ENCODE measurements at regions not wholly inside any gene's neighbourhood (a gene's known extent, or its start where the extent isn't known, plus 50 kb on each side); places are given as distances from the start of the nearest gene placed in this dataset.

DNA sequence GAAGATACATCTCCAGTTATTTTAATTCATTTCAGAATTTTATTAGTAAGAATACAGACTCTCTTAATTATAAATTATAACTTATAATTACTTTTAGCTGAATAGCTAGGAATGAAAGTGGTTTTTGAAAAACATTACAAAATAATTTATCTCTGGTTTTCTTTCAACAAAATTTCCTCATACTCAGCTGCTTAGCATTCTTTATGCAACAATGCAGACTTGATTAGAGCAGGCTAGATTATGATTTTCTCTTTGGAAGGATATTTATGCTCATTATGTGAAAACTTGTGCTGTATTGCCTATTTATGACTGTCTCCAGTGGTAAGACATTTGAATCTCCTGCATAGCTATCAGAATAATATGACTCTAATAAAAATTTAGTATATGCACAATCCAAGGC lies 2023.7 kb downstream of the C4orf33 start:
- Histone ChIP-seq H2AFZ (ENCODE audit: low read length) (no peak overlapping the region), H3K4me2 (ENCODE audit: insufficient read depth, low read length, poor library complexity, severe bottlenecking) (no peak overlapping the region), H2BK12ac (ENCODE audit: low read length) (no peak overlapping the region), H3K4me1 (ENCODE audit: control insufficient read depth in 2 of 2, insufficient read depth in 1 of 2, low read depth in 1 of 2, low read length in 2 of 2) (peaks cover 2% of the 10 kb centered on the region in 2 donors), H2BK5ac (ENCODE audit: low read length) (no peak overlapping the region), H3K27ac (replicated peaks; ENCODE audit: low read length) (no peak overlapping the region), H3K18ac (ENCODE audit: low read length) (no peak overlapping the region), H4K8ac (ENCODE audit: low read depth, low read length) (no peak overlapping the region), H3K14ac (ENCODE audit: low read length) (no peak overlapping the region), H3K27me3 (ENCODE audit: control insufficient read depth in 3 of 3, insufficient read depth in 3 of 3, low read depth in 1 of 3, low read length in 3 of 3) (no peaks in the 10 kb centered on the region), H2BK15ac (ENCODE audit: low read length) (no peak overlapping the region), H3K4me3 (ENCODE audit: low read length in 2 of 2) (no peak overlapping the region), H3K4ac (ENCODE audit: low read length) (no peak overlapping the region), H3K9me3 (replicated peaks in 1 of 2; ENCODE audit: control insufficient read depth in 2 of 2, insufficient read depth in 1 of 2, low read depth in 1 of 2, low read length in 2 of 2) (no peaks in the 10 kb centered on the region), H3K23ac (ENCODE audit: low read depth, low read length, poor library complexity) (no peak overlapping the region), H3K9ac (ENCODE audit: low read depth, low read length, poor library complexity) (no peak overlapping the region), H2AK5ac (ENCODE audit: low read depth, low read length) (no peak overlapping the region), H2BK120ac (ENCODE audit: low read depth, low read length) (no peak overlapping the region), H3K79me1 (ENCODE audit: low read depth, low read length) (no peaks in the 10 kb centered on the region), H3K36me3 (replicated peaks in 1 of 2; ENCODE audit: control insufficient read depth in 2 of 2, insufficient read depth in 2 of 2, low read length in 2 of 2) (no peaks in the 10 kb centered on the region), H4K91ac (ENCODE audit: low read depth, low read length, poor library complexity) (no peak overlapping the region)
- DNase-seq (ENCODE audit: low spot score): no peak

DNA sequence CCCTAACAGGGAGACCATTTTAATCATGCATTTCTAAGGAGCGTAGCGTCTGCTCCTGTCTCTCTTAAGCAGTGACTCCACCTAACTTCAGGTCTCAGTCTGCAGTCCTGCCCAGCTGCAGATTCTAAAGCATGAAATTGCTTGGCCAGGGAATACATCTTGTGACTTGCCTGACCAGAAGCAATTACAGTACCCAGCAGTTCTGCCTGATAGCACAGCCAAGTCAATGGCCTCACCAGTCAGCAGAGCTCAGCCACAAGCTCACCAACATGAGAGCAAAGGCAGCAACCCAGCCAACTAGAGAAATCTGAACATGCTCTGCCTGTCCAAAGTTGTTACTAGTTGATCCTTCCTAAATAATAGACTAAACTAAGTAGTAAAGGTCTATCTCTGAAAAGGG lies 2011.9 kb upstream of the PCDH10 start:
- Histone ChIP-seq H3K4me1 (ENCODE audit: control insufficient read depth in 2 of 2, insufficient read depth in 1 of 2, low read depth in 1 of 2, low read length in 2 of 2) (peaks cover 1 to 4% of the 10 kb centered on the region in 2 donors), H3K27ac (replicated peaks; ENCODE audit: low read length) (no peak overlapping the region), H4K8ac (ENCODE audit: low read depth, low read length) (no peak overlapping the region), H2BK15ac (ENCODE audit: low read length) (no peak overlapping the region), H3K79me1 (ENCODE audit: low read depth, low read length) (no peaks in the 10 kb centered on the region), H3K4me3 (ENCODE audit: low read length in 2 of 2) (no peak overlapping the region), H3K4me2 (ENCODE audit: insufficient read depth, low read length, poor library complexity, severe bottlenecking) (no peak overlapping the region), H4K91ac (ENCODE audit: low read depth, low read length, poor library complexity) (no peak overlapping the region), H3K14ac (ENCODE audit: low read length) (no peak overlapping the region), H3K23ac (ENCODE audit: low read depth, low read length, poor library complexity) (no peak overlapping the region), H3K9me3 (replicated peaks in 1 of 2; ENCODE audit: control insufficient read depth in 2 of 2, insufficient read depth in 1 of 2, low read depth in 1 of 2, low read length in 2 of 2) (no peaks in the 10 kb centered on the region), H3K18ac (ENCODE audit: low read length) (no peak overlapping the region), H2BK12ac (ENCODE audit: low read length) (no peak overlapping the region), H3K27me3 (ENCODE audit: control insufficient read depth in 3 of 3, insufficient read depth in 3 of 3, low read depth in 1 of 3, low read length in 3 of 3) (no peaks in the 10 kb centered on the region), H3K36me3 (replicated peaks in 1 of 2; ENCODE audit: control insufficient read depth in 2 of 2, insufficient read depth in 2 of 2, low read length in 2 of 2) (no peaks in the 10 kb centered on the region), H2AFZ (ENCODE audit: low read length) (peak overlapping the region; percentile 68), H2AK5ac (ENCODE audit: low read depth, low read length) (no peak overlapping the region), H3K9ac (ENCODE audit: low read depth, low read length, poor library complexity) (no peak overlapping the region), H2BK5ac (ENCODE audit: low read length) (no peak overlapping the region), H3K4ac (ENCODE audit: low read length) (no peak overlapping the region), H2BK120ac (ENCODE audit: low read depth, low read length) (no peak overlapping the region)
- no CpG with 5 or more reads among the region's 2 CpGs for WGBS, 2 donors (ENCODE audit: extremely low coverage in 2 of 2, insufficient read length in 2 of 2, insufficient replicate concordance in 1 of 2)
- DNase-seq (ENCODE audit: low spot score): no peak

DNA sequence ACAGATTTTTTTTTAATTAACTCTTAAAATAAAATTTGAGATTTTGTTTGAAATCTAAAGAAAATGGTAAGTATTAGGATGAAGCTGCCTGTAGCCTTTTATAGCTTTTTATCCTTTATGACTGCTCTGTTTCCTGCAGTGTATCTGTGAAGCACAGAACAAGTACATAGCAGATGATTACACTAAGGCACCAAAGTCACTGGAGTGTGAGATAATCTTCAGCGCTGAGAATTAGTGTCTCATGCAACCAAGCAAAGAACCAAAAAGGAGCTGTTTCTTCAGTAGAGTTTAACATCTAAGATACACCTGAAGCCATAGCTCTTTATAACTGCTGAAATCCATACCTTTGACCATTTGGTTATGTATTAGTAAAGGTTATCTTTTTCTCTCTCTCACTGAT lies 1989.8 kb upstream of the PCDH10 start:
- Histone ChIP-seq H3K4me2 (ENCODE audit: insufficient read depth, low read length, poor library complexity, severe bottlenecking) (no peak overlapping the region), H3K23ac (ENCODE audit: low read depth, low read length, poor library complexity) (no peak overlapping the region)

DNA sequence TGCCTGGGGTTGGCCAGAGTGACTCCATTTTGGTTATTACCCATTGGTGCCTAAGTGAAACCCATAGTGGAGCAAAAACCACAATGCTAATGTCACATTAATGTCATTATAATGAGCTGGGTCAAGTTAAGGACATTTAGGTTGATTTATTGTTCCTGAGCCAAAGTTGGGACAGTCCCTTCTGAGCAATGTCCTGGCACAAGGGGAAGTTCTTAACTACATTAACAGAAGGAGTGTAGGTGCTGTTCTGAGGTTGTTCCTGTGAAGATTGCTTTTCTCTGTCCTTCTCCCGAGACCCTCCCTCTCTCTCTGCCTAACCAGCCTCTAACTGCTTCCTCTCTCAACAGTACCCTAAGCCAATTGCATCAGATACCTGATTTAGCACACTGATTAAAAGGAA lies 1956.8 kb upstream of the PCDH10 start:
- Histone ChIP-seq H3K18ac (ENCODE audit: low read length) (no peak overlapping the region), H3K4ac (ENCODE audit: low read length) (no peak overlapping the region), H2AFZ (ENCODE audit: low read length) (no peak overlapping the region), H4K91ac (ENCODE audit: low read depth, low read length, poor library complexity) (no peak overlapping the region), H3K14ac (ENCODE audit: low read length) (no peak overlapping the region), H3K79me1 (ENCODE audit: low read depth, low read length) (no peaks in the 10 kb centered on the region), H3K9me3 (replicated peaks in 1 of 2; ENCODE audit: control insufficient read depth in 2 of 2, insufficient read depth in 1 of 2, low read depth in 1 of 2, low read length in 2 of 2) (peaks cover 3 to 4% of the 10 kb centered on the region in 2 donors), H2BK120ac (ENCODE audit: low read depth, low read length) (no peak overlapping the region), H2BK12ac (ENCODE audit: low read length) (no peak overlapping the region), H2BK5ac (ENCODE audit: low read length) (no peak overlapping the region), H3K4me2 (ENCODE audit: insufficient read depth, low read length, poor library complexity, severe bottlenecking) (no peak overlapping the region), H3K27ac (replicated peaks; ENCODE audit: low read length) (no peak overlapping the region), H4K8ac (ENCODE audit: low read depth, low read length) (no peak overlapping the region), H2BK15ac (ENCODE audit: low read length) (no peak overlapping the region), H3K9ac (ENCODE audit: low read depth, low read length, poor library complexity) (no peak overlapping the region), H3K4me3 (ENCODE audit: low read length in 2 of 2) (no peak overlapping the region), H3K23ac (ENCODE audit: low read depth, low read length, poor library complexity) (no peak overlapping the region), H3K4me1 (ENCODE audit: control insufficient read depth in 2 of 2, insufficient read depth in 1 of 2, low read depth in 1 of 2, low read length in 2 of 2) (no peaks in the 10 kb centered on the region), H2AK5ac (ENCODE audit: low read depth, low read length) (no peak overlapping the region), H3K36me3 (replicated peaks in 1 of 2; ENCODE audit: control insufficient read depth in 2 of 2, insufficient read depth in 2 of 2, low read length in 2 of 2) (no peaks in the 10 kb centered on the region), H3K27me3 (ENCODE audit: control insufficient read depth in 3 of 3, insufficient read depth in 3 of 3, low read depth in 1 of 3, low read length in 3 of 3) (no peaks in the 10 kb centered on the region)
- WGBS, 2 donors (ENCODE audit: extremely low coverage in 2 of 2, insufficient read length in 2 of 2, insufficient replicate concordance in 1 of 2): no CpG with 5 or more reads among the region's 1 CpG
- no peak for DNase-seq (ENCODE audit: low spot score)

More for the DNA sequence above, 1989.8 kb upstream of the PCDH10 start:
- Histone ChIP-seq H3K14ac (ENCODE audit: low read length) (no peak overlapping the region), H3K4me1 (ENCODE audit: control insufficient read depth in 2 of 2, insufficient read depth in 1 of 2, low read depth in 1 of 2, low read length in 2 of 2) (no peaks in the 10 kb centered on the region), H3K27me3 (ENCODE audit: control insufficient read depth in 3 of 3, insufficient read depth in 3 of 3, low read depth in 1 of 3, low read length in 3 of 3) (no peaks in the 10 kb centered on the region), H3K27ac (replicated peaks; ENCODE audit: low read length) (no peak overlapping the region), H3K4ac (ENCODE audit: low read length) (no peak overlapping the region), H2BK5ac (ENCODE audit: low read length) (no peak overlapping the region), H3K4me3 (ENCODE audit: low read length in 2 of 2) (no peak overlapping the region), H2BK15ac (ENCODE audit: low read length) (no peak overlapping the region), H2BK12ac (ENCODE audit: low read length) (no peak overlapping the region), H3K79me1 (ENCODE audit: low read depth, low read length) (no peaks in the 10 kb centered on the region), H3K18ac (ENCODE audit: low read length) (no peak overlapping the region), H3K9me3 (replicated peaks in 1 of 2; ENCODE audit: control insufficient read depth in 2 of 2, insufficient read depth in 1 of 2, low read depth in 1 of 2, low read length in 2 of 2) (no peaks in the 10 kb centered on the region), H4K8ac (ENCODE audit: low read depth, low read length) (no peak overlapping the region), H4K91ac (ENCODE audit: low read depth, low read length, poor library complexity) (no peak overlapping the region), H3K36me3 (replicated peaks in 1 of 2; ENCODE audit: control insufficient read depth in 2 of 2, insufficient read depth in 2 of 2, low read length in 2 of 2) (no peaks in the 10 kb centered on the region), H3K9ac (ENCODE audit: low read depth, low read length, poor library complexity) (no peak overlapping the region), H2AK5ac (ENCODE audit: low read depth, low read length) (no peak overlapping the region), H2BK120ac (ENCODE audit: low read depth, low read length) (no peak overlapping the region), H2AFZ (ENCODE audit: low read length) (no peak overlapping the region)
- DNase-seq (ENCODE audit: low spot score): no peak
- WGBS, 2 donors (ENCODE audit: extremely low coverage in 2 of 2, insufficient read length in 2 of 2, insufficient replicate concordance in 1 of 2): no CpG with 5 or more reads among the region's 1 CpG

Measured in neuronal stem cell (in vitro differentiated cells).